ENCODE measurements at regions not wholly inside any gene's neighbourhood (a gene's known extent, or its start where the extent isn't known, plus 50 kb on each side); places are given as distances from the start of the nearest gene placed in this dataset.

DNA sequence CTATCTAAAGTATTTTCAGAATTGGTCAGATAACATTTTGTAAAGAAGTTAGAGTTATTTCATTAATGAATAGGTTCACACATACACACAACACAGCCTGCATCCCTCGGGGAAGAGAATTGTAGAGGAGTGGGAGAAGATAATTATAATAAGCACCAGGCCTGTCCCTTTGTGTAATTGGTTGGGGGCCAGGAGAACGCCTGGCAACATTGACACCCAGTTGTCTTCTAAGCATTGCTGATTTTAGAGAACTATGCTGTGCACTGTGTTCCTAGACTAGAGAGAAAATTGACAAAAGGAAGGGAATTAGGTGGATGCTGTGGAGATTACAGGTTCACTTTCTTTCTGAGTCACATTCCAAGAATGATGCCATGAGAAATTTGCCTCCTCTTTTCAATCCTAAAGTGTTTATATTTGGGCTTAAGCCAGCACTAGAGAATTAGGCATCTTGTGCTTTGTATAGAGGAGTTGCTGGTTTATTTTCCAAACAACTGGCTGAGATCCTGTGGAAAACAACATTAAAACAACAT lies 247.6 kb downstream of the COX7C start:
- TF ChIP-seq, protein P1, sequence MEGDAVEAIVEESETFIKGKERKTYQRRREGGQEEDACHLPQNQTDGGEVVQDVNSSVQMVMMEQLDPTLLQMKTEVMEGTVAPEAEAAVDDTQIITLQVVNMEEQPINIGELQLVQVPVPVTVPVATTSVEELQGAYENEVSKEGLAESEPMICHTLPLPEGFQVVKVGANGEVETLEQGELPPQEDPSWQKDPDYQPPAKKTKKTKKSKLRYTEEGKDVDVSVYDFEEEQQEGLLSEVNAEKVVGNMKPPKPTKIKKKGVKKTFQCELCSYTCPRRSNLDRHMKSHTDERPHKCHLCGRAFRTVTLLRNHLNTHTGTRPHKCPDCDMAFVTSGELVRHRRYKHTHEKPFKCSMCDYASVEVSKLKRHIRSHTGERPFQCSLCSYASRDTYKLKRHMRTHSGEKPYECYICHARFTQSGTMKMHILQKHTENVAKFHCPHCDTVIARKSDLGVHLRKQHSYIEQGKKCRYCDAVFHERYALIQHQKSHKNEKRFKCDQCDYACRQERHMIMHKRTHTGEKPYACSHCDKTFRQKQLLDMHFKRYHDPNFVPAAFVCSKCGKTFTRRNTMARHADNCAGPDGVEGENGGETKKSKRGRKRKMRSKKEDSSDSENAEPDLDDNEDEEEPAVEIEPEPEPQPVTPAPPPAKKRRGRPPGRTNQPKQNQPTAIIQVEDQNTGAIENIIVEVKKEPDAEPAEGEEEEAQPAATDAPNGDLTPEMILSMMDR (IDR thresholded peaks at IDR 0.05), result no peak
- TF ChIP-seq POLR2A (IDR thresholded peaks at IDR 0.05; ENCODE audit: low read length) (no peak), NR3C1 (IDR thresholded peaks at IDR 0.05) (no peak), JUNB (IDR thresholded peaks at IDR 0.05) (no peak), BHLHE40 (IDR thresholded peaks at IDR 0.05; ENCODE audit: low read depth, low read length) (no peak), MAZ (IDR thresholded peaks at IDR 0.05; ENCODE audit: borderline replicate concordance, low read depth, low read length) (no peak), RNF2 (IDR thresholded peaks at IDR 0.05; ENCODE audit: borderline replicate concordance, low read depth) (no peak), EP300 (IDR thresholded peaks at IDR 0.05) (no peak)
- TF ChIP-seq, protein P2, sequence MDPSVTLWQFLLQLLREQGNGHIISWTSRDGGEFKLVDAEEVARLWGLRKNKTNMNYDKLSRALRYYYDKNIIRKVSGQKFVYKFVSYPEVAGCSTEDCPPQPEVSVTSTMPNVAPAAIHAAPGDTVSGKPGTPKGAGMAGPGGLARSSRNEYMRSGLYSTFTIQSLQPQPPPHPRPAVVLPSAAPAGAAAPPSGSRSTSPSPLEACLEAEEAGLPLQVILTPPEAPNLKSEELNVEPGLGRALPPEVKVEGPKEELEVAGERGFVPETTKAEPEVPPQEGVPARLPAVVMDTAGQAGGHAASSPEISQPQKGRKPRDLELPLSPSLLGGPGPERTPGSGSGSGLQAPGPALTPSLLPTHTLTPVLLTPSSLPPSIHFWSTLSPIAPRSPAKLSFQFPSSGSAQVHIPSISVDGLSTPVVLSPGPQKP (IDR thresholded peaks at IDR 0.05; ENCODE audit: low read depth, low read length), result no peak
- TF ChIP-seq, protein P3, sequence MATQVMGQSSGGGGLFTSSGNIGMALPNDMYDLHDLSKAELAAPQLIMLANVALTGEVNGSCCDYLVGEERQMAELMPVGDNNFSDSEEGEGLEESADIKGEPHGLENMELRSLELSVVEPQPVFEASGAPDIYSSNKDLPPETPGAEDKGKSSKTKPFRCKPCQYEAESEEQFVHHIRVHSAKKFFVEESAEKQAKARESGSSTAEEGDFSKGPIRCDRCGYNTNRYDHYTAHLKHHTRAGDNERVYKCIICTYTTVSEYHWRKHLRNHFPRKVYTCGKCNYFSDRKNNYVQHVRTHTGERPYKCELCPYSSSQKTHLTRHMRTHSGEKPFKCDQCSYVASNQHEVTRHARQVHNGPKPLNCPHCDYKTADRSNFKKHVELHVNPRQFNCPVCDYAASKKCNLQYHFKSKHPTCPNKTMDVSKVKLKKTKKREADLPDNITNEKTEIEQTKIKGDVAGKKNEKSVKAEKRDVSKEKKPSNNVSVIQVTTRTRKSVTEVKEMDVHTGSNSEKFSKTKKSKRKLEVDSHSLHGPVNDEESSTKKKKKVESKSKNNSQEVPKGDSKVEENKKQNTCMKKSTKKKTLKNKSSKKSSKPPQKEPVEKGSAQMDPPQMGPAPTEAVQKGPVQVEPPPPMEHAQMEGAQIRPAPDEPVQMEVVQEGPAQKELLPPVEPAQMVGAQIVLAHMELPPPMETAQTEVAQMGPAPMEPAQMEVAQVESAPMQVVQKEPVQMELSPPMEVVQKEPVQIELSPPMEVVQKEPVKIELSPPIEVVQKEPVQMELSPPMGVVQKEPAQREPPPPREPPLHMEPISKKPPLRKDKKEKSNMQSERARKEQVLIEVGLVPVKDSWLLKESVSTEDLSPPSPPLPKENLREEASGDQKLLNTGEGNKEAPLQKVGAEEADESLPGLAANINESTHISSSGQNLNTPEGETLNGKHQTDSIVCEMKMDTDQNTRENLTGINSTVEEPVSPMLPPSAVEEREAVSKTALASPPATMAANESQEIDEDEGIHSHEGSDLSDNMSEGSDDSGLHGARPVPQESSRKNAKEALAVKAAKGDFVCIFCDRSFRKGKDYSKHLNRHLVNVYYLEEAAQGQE (IDR thresholded peaks at IDR 0.05), result no peak
